ENCODE measurements at regions not wholly inside any gene's neighbourhood (a gene's known extent, or its start where the extent isn't known, plus 50 kb on each side); places are given as distances from the start of the nearest gene placed in this dataset.

GRCh38 chr6:119974430-119975159, 625.0 kb upstream of the MAN1A1 start:
- no peak overlapping the region for H2BK5ac ChIP-seq (ENCODE audit: low read depth, low read length)
- H4K20me1 ChIP-seq (replicated peaks in 1 of 2; ENCODE audit: control insufficient read depth in 1 of 2, insufficient read depth in 2 of 2, low read length in 2 of 2) = no peaks in the 10 kb centered on the region
- H4K91ac ChIP-seq (replicated peaks; ENCODE audit: insufficient read length, low read length) = no peak overlapping the region
- no peak for FAIRE-seq
- no peaks in the 10 kb centered on the region for H3K9me3 ChIP-seq (ENCODE audit: insufficient read depth in 2 of 2, low read depth in 1 of 2, low read length in 1 of 2)
- no peak overlapping the region for H3K18ac ChIP-seq (ENCODE audit: extremely low read depth, low read length)
- 96% methylated on average over 6 of the region's 6 CpGs; no CpG with 5 or more reads in 1 of the 2 experiments for WGBS, 2 experiments (ENCODE audit: extremely low coverage in 1 of 2, insufficient coverage in 1 of 2, insufficient read length in 1 of 2, insufficient replicate concordance in 2 of 2, low coverage in 1 of 2, low lambda C conversion rate in 2 of 2, missing lambda C conversion rate in 1 of 2)
- no peak overlapping the region for H3K14ac ChIP-seq (ENCODE audit: insufficient read length)
- H4K5ac ChIP-seq (ENCODE audit: insufficient read length, low read depth, low read length) = no peak overlapping the region
- H2AFZ ChIP-seq (ENCODE audit: low read length) = no peak overlapping the region
- POLR2A ChIA-PET (ENCODE audit: partially characterized antibody) = no interaction called here
- no peak overlapping the region for H3K56ac ChIP-seq (replicated peaks; ENCODE audit: insufficient read length, low read depth, low read length)
- H3K4me1 ChIP-seq (replicated peaks in 1 of 4; ENCODE audit: control insufficient read depth in 3 of 4, insufficient read depth in 4 of 4, low read length in 3 of 4) = no peaks in the 10 kb centered on the region
- no peaks in the 10 kb centered on the region for H3K27me3 ChIP-seq (replicated peaks in 1 of 4; ENCODE audit: control insufficient read depth in 3 of 4, extremely low read depth in 1 of 4, insufficient read depth in 3 of 4, low read length in 3 of 4)
- no peak overlapping the region for H3K9ac ChIP-seq (replicated peaks in 1 of 4; ENCODE audit: extremely low read depth in 1 of 4, low read depth in 3 of 4, low read length in 3 of 4)
- no peaks in the 10 kb centered on the region for H3K36me3 ChIP-seq (ENCODE audit: control insufficient read depth in 2 of 4, insufficient read depth in 4 of 4, low read length in 3 of 4)
- CTCF ChIA-PET (ENCODE audit: partially characterized antibody) = interaction anchor here (1.1 to 2.1 kb wide), 4 partner anchors 8 to 641 kb away, joined by 3 to 7 read pairs (median 4); no protein-coding TSS in a partner anchor
- H3K27ac ChIP-seq (ENCODE audit: low read depth, low read length) = no peak overlapping the region
- no peak overlapping the region for H3K4me3 ChIP-seq (ENCODE audit: extremely low read depth in 1 of 4, insufficient read depth in 2 of 4, low read depth in 3 of 4, low read length in 4 of 4)
- H3K23me2 ChIP-seq (ENCODE audit: low read depth, low read length) = no peaks in the 10 kb centered on the region
- no peak overlapping the region for H2BK20ac ChIP-seq (ENCODE audit: low read length)
- no peak overlapping the region for H2AK5ac ChIP-seq (ENCODE audit: low read depth, low read length)
- no peak overlapping the region for H3K4me2 ChIP-seq (ENCODE audit: insufficient read depth in 1 of 2, low read depth in 2 of 2, low read length in 2 of 2)
- DNase-seq (ENCODE audit: low read depth in 1 of 2, low spot score in 2 of 2) = no peak
- H3K79me1 ChIP-seq (ENCODE audit: low read depth, low read length) = no peaks in the 10 kb centered on the region
- H3K79me2 ChIP-seq (ENCODE audit: control insufficient read depth in 1 of 2, insufficient read depth in 2 of 2, low read length in 2 of 2) = no peaks in the 10 kb centered on the region
- no peak overlapping the region for H3K23ac ChIP-seq (ENCODE audit: insufficient read length)
- no peak overlapping the region for H2BK120ac ChIP-seq (replicated peaks; ENCODE audit: low read depth, low read length)
- H4K8ac ChIP-seq (ENCODE audit: extremely low read depth, insufficient read depth, low read length) = no peak overlapping the region
- H2BK12ac ChIP-seq (ENCODE audit: low read depth, low read length) = no peak overlapping the region
- H2BK15ac ChIP-seq (ENCODE audit: low read length) = no peak overlapping the region
- H3K4ac ChIP-seq (replicated peaks; ENCODE audit: insufficient read length, low read depth, low read length) = no peak overlapping the region
- TF ChIP-seq CHD2 (IDR thresholded peaks at IDR 0.05; ENCODE audit: low read length) = no peak
- no peak for TF ChIP-seq EGR1 (IDR thresholded peaks at IDR 0.05; ENCODE audit: borderline replicate concordance, low read depth, low read length)
